DND-41 (cell line): ENCODE measurements at regions not wholly inside any gene's neighbourhood (a gene's known extent, or its start where the extent isn't known, plus 50 kb on each side); places are given as distances from the start of the nearest gene placed in this dataset.

ENCODE experiments used
- ATAC-seq: fragments of 200-7000 bp; cut with Tn5 transposase; 3 replicates; pipeline ENCODE4 v1.9.1; 2021; ENCODE audit warnings: low read depth; ENCODE audit not compliant: insufficient read depth
- DNase-seq: peaks from one replicate; pipeline ENCODE4 v3.0.0-alpha.2; 2020
- H2AFZ ChIP-seq: 2 replicates; pipeline ENCODE4 v1.6.0; 2012; ENCODE audit warnings: low read depth, low read length
- H3K27ac ChIP-seq: 2 replicates; pipeline ENCODE4 v1.5.1; 2012; ENCODE audit warnings: low read length, inconsistent platforms
- H3K27me3 ChIP-seq: fragments of 200-600 bp; sonication (generic); 2 replicates; pipeline ENCODE4 v1.6.0; 2012; ENCODE audit warnings: low read length, mild to moderate bottlenecking, inconsistent platforms; ENCODE audit not compliant: insufficient read depth, poor library complexity
- H3K36me3 ChIP-seq: 2 replicates; pipeline ENCODE4 v1.5.1; 2012; ENCODE audit warnings: low read length, inconsistent platforms; ENCODE audit not compliant: insufficient read depth
- H3K4me1 ChIP-seq: 2 replicates; pipeline ENCODE4 v1.5.1; 2012; ENCODE audit warnings: mild to moderate bottlenecking, low read length; ENCODE audit not compliant: insufficient read depth
- H3K4me2 ChIP-seq: 2 replicates; pipeline ENCODE4 v1.6.0; 2012; ENCODE audit warnings: mild to moderate bottlenecking, moderate library complexity, low read length, inconsistent platforms; ENCODE audit not compliant: insufficient read depth
- H3K4me3 ChIP-seq, 2 experiments: fragments of 200-600 bp in 1 of 2; shearing (Covaris generic) in 1 of 2; 2 replicates each; pipeline ENCODE4 v1.5.1; 2012 to 2016; ENCODE audit warnings: inconsistent platforms in 2 of 2, low read length in 2 of 2, mild to moderate bottlenecking in 2 of 2, low read depth in 1 of 2, moderate library complexity in 1 of 2
- H3K79me2 ChIP-seq: 2 replicates; pipeline ENCODE4 v1.6.0; 2012; ENCODE audit warnings: low read length, inconsistent platforms; ENCODE audit not compliant: insufficient read depth
- H3K9ac ChIP-seq: 2 replicates; pipeline ENCODE4 v1.6.0; 2012; ENCODE audit warnings: low read depth, mild to moderate bottlenecking, inconsistent platforms, low read length, moderate library complexity
- H3K9me3 ChIP-seq: 2 replicates; pipeline ENCODE4 v1.5.1; 2012; ENCODE audit warnings: low read length, moderate library complexity, mild to moderate bottlenecking, inconsistent platforms; ENCODE audit not compliant: insufficient read depth, severe bottlenecking
- H4K20me1 ChIP-seq: 2 replicates; pipeline ENCODE4 v1.6.0; 2012; ENCODE audit warnings: low read length; ENCODE audit not compliant: insufficient read depth
- EZH2 ChIP-seq: IDR thresholded peaks from 3 replicates; pipeline ENCODE4 v1.6.1; 2012; ENCODE audit warnings: borderline replicate concordance, low read depth, mild to moderate bottlenecking, moderate library complexity, low read length, inconsistent platforms; ENCODE audit not compliant: severe bottlenecking
- TF ChIP-seq, protein P1 (sequence below): IDR thresholded peaks from 2 replicates; pipeline ENCODE4 v1.5.1; 2012; ENCODE audit warnings: borderline replicate concordance, low read length, moderate library complexity, mild to moderate bottlenecking; ENCODE audit not compliant: poor library complexity, severe bottlenecking; ENCODE audit errors: extremely low read depth

DNA sequence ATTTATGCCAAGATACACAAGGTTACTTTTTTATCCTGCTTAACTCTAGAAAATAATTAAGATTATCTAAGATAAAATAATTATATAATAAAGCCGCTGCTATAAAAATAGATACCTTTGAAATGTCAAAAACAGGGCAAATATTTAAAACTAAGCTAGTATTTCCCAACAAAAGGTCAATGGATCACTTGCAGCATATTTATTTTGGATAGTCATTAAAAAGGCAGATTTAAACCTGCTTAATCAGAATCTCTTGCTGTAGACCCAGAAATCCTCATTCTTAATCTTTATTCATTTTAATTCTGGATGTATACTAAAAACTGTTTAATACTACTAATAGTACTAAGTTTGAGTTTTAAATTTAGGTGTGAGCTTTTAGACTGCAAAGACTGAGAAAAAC is 139.0 kb upstream of the CWC22 start:
- TF ChIP-seq, protein P1, sequence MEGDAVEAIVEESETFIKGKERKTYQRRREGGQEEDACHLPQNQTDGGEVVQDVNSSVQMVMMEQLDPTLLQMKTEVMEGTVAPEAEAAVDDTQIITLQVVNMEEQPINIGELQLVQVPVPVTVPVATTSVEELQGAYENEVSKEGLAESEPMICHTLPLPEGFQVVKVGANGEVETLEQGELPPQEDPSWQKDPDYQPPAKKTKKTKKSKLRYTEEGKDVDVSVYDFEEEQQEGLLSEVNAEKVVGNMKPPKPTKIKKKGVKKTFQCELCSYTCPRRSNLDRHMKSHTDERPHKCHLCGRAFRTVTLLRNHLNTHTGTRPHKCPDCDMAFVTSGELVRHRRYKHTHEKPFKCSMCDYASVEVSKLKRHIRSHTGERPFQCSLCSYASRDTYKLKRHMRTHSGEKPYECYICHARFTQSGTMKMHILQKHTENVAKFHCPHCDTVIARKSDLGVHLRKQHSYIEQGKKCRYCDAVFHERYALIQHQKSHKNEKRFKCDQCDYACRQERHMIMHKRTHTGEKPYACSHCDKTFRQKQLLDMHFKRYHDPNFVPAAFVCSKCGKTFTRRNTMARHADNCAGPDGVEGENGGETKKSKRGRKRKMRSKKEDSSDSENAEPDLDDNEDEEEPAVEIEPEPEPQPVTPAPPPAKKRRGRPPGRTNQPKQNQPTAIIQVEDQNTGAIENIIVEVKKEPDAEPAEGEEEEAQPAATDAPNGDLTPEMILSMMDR: no peak
- TF ChIP-seq EZH2: no peak
- no peaks in the 10 kb centered on the region for H3K9me3 ChIP-seq
- no peaks in the 10 kb centered on the region for H3K4me1 ChIP-seq
- no peaks in the 10 kb centered on the region for H3K36me3 ChIP-seq
- no peaks in the 10 kb centered on the region for H3K79me2 ChIP-seq
- no peak for ATAC-seq
- no peak for DNase-seq
- H3K4me3 ChIP-seq: no peak overlapping the region
- H3K27me3 ChIP-seq: peaks cover 6% of the 10 kb centered on the region
- H3K9ac ChIP-seq: no peak overlapping the region
- H2AFZ ChIP-seq: no peak overlapping the region
- H3K4me2 ChIP-seq: no peak overlapping the region
- no peaks in the 10 kb centered on the region for H4K20me1 ChIP-seq
- no peak overlapping the region for H3K27ac ChIP-seq

DNA sequence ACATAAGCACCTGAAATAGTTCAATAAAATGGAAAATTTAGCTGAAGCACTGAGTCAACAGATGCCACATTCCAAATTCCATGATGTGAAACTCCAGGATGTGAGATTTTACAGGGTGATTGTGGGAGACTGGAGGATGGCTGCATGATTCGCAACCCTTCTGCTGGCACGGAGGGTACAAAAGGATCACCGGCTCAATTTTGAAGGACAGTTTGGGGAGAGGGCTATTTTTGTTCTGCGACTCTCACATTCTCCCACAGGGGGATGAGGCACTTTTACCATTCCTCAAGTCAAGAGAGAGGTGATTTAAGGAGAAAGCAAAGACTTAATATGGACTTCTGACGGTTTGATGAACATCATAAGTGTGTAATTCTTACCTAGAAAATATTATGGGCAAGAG is 138.1 kb upstream of the CWC22 start:
- H3K4me2 ChIP-seq: no peak overlapping the region
- no peak overlapping the region for H3K27ac ChIP-seq
- H3K27me3 ChIP-seq: peaks cover 6% of the 10 kb centered on the region
- no peaks in the 10 kb centered on the region for H3K4me1 ChIP-seq
- H3K79me2 ChIP-seq: no peaks in the 10 kb centered on the region
- H3K4me3 ChIP-seq: no peak overlapping the region
- no peak for TF ChIP-seq EZH2
- DNase-seq: no peak
- no peak for ATAC-seq
- H3K36me3 ChIP-seq: no peaks in the 10 kb centered on the region
- no peak overlapping the region for H2AFZ ChIP-seq
- H4K20me1 ChIP-seq: no peaks in the 10 kb centered on the region
- H3K9me3 ChIP-seq: no peaks in the 10 kb centered on the region
- H3K9ac ChIP-seq: no peak overlapping the region

DNA sequence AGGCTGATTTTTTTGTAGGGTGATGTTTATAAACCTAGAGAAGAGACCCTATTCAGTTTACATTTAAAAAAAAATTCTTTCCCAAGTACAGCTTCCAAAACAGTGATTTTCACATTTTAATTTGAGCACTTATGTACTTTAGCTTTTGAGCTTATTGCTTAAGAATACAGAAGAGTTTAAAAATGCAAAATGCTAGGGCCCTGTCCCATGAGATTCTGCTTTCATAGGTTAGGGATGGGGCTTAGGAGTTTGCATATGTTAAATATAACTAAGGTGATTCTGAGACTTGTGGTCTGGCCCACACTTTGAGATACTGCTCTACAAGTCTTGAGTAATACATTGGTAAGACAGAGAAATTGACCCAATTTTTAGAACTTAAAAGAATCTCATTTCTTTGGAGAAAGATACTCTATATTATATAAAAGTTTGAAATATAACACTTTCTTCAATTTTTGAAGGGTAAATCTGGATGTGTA is 137.3 kb upstream of the CWC22 start:
- Histone ChIP-seq H3K79me2 (no peaks in the 10 kb centered on the region), H3K4me3 (no peak overlapping the region), H3K9ac (no peak overlapping the region), H4K20me1 (no peaks in the 10 kb centered on the region), H3K9me3 (no peaks in the 10 kb centered on the region), H3K27ac (no peak overlapping the region), H3K36me3 (no peaks in the 10 kb centered on the region), H2AFZ (no peak overlapping the region), H3K4me2 (no peak overlapping the region), H3K4me1 (no peaks in the 10 kb centered on the region), H3K27me3 (peaks cover 6% of the 10 kb centered on the region)
- ATAC-seq (no peak), DNase-seq (no peak)
- no peak for TF ChIP-seq EZH2
- TF ChIP-seq, protein P1: no peak

DNA sequence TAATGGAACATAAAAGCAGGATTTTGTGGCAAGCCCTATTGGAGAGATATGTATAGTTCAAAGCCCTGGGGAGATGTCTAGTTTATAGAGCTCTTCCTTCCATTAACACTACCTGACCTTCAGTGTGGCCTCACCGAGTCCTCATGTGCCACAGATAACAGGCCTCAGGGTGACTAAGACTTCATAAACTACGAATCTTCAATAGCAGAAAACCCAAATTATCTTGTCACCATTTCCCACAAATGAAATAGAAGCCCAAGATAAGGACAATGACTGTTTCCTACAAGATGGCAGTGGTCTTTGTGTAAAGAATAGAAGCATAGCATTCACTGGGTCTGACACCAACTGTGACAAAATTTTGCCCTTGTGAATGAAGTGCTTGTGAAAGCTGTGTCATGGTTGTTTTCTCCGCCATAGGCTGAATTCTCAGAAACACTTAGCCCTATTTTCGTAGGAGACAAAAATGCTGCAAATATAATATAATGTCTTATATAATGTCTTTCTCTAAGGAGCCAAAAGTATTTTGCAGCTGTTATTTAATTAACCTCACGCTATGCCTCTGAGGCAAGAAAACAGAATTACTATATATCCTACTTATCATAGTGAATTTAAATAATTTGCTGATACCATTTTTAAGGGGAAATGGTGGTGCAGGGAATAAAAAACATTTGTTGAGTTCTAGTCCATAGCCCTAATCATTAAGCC is 136.7 kb upstream of the CWC22 start:
- Histone ChIP-seq H2AFZ (no peak overlapping the region), H3K27ac (no peak overlapping the region), H3K4me3 (no peak overlapping the region), H4K20me1 (no peaks in the 10 kb centered on the region), H3K9ac (no peak overlapping the region), H3K36me3 (no peaks in the 10 kb centered on the region), H3K27me3 (peaks cover 6% of the 10 kb centered on the region), H3K4me2 (no peak overlapping the region), H3K9me3 (no peaks in the 10 kb centered on the region), H3K79me2 (no peaks in the 10 kb centered on the region), H3K4me1 (no peaks in the 10 kb centered on the region)
- TF ChIP-seq, protein P1: no peak
- no peak for TF ChIP-seq EZH2
- DNase-seq (no peak), ATAC-seq (no peak)
